ENCODE measurements at regions not wholly inside any gene's neighbourhood (a gene's known extent, or its start where the extent isn't known, plus 50 kb on each side); places are given as distances from the start of the nearest gene placed in this dataset.
"Not testable (repeated sequence)": the region's sequence is repeated elsewhere in the genome, so short reads cannot be mapped to it uniquely, and the experiment has no call there.

DNA sequence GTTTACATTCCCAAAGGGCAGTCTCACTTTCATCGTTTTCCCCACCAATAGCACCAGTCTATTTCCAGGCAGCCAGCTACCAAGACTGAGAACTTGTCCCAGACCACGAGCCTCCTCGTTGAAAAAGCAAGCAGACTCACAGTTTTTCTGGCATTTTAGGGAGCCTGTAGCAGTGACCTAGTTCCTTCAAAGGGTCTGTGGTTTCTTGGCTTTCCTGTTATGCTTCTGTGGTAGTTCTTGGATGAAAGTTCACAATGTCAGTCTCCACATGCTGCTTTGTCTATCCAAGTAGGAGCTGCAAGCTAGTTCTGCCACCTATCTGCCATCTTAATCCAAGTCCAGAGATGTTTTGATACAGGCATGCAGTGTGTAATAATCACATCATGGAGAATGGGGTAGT, 151.6 kb upstream of the ZC4H2 start:
- 59% methylated on average over 3 of the region's 3 CpGs; no CpG with 5 or more reads in 1 of the 2 donors for WGBS, 2 donors
- Histone ChIP-seq H3K4me1 (no peaks in the 10 kb centered on the region), H3K27me3 (no peaks in the 10 kb centered on the region), H3K27ac (no peak overlapping the region), H3K36me3 (no peaks in the 10 kb centered on the region), H3K4me3 (no peak overlapping the region), H3K9me3 (peaks cover 0 to 24% (median 0%) of the 10 kb centered on the region in 4 donors)
- DNase-seq (no peak), ATAC-seq (ENCODE audit: low FRiP score in 2 of 2) (no peak)
- no peak for TF ChIP-seq POLR2A (IDR thresholded peaks at IDR 0.05)

DNA sequence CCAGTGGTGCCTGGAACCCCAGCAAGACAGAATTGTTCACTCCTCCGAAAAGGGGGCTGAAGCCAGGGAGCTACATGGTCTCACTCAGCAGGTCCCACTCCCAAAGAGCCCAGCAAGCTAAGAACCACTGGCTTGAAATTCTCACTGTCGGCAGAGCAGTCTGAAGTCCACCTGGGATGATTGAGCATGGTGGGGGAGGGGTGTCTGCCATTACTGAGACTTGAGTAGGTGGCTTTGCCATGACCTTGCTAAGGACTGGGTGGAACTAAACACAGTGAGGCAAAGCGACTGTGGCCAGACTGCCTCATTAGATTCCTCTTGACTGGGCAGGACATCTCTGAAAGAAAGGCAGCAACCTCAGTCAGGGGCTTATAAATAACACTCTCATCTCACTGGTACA, 122.6 kb upstream of the ZC4H2 start:
- DNase-seq (no peak), ATAC-seq (ENCODE audit: low FRiP score in 2 of 2) (no peak)
- no peak overlapping the region for H3K27ac ChIP-seq
- H3K4me3 ChIP-seq: no peak overlapping the region
- no peaks in the 10 kb centered on the region for H3K4me1 ChIP-seq
- TF ChIP-seq, protein P1, sequence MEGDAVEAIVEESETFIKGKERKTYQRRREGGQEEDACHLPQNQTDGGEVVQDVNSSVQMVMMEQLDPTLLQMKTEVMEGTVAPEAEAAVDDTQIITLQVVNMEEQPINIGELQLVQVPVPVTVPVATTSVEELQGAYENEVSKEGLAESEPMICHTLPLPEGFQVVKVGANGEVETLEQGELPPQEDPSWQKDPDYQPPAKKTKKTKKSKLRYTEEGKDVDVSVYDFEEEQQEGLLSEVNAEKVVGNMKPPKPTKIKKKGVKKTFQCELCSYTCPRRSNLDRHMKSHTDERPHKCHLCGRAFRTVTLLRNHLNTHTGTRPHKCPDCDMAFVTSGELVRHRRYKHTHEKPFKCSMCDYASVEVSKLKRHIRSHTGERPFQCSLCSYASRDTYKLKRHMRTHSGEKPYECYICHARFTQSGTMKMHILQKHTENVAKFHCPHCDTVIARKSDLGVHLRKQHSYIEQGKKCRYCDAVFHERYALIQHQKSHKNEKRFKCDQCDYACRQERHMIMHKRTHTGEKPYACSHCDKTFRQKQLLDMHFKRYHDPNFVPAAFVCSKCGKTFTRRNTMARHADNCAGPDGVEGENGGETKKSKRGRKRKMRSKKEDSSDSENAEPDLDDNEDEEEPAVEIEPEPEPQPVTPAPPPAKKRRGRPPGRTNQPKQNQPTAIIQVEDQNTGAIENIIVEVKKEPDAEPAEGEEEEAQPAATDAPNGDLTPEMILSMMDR (IDR thresholded peaks at IDR 0.05): no peak
- no peak for TF ChIP-seq POLR2AphosphoS5 (IDR thresholded peaks at IDR 0.05)
- no peak for TF ChIP-seq POLR2A (IDR thresholded peaks at IDR 0.05)
- no peak for TF ChIP-seq EP300 (IDR thresholded peaks at IDR 0.05)
- H3K9me3 ChIP-seq: peaks cover 0 to 18% (median 5%) of the 10 kb centered on the region in 4 donors
- 74 to 92% methylated on average over 2 to 3 of the region's 3 CpGs for WGBS, 2 donors
- H3K27me3 ChIP-seq: no peaks in the 10 kb centered on the region
- no peaks in the 10 kb centered on the region for H3K36me3 ChIP-seq

DNA sequence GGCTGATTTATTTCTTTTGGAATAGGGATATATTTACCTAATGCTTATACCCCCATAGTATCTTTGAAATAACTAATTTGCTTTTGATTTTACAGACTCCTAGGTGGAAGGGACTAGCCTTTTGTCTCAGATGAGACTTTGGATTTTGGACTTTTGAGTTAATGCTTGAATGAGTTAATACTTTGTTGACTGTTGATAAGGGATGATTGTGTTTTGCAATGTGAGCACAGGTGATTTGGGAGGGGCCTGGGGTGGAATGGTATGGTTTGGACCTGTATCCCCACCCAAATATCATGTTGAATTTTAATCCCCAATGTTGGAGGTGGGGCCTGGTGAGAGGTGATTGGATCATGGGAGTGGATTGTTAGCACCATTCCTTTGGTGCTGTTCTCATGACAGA, 117.4 kb upstream of the ZC4H2 start:
- H3K27me3 ChIP-seq: no peaks in the 10 kb centered on the region
- no peak overlapping the region for H3K4me3 ChIP-seq
- H3K36me3 ChIP-seq: no peaks in the 10 kb centered on the region
- H3K9me3 ChIP-seq: peaks cover 0 to 7% (median 0%) of the 10 kb centered on the region in 4 donors
- DNase-seq: no peak
- H3K27ac ChIP-seq: no peak overlapping the region
- TF ChIP-seq POLR2AphosphoS5 (IDR thresholded peaks at IDR 0.05) (no peak), EP300 (IDR thresholded peaks at IDR 0.05) (no peak), POLR2A (IDR thresholded peaks at IDR 0.05) (no peak)
- TF ChIP-seq, protein P1 (IDR thresholded peaks at IDR 0.05): no peak
- H3K4me1 ChIP-seq: no peaks in the 10 kb centered on the region
- no peak for ATAC-seq (ENCODE audit: low FRiP score in 2 of 2)

DNA sequence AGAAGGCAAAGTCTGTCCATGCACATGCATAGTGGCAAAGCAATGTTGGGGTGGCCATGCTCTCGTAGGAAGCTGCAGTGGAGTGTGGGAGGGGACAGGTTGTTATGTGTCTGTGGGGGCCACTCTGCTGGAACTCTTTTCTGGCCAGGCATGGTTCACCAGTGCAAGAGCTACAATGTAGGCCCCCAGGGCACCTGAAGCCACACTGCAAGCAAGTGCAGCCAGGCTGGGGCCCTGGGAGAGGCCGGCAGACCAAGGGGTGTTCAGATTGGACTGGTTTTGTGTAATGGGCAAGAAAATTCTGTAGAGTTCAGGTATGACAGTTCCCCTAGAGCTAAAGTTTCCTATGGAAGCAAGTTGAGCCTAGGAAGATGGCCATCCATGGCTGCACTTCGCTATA, 97.0 kb upstream of the ZC4H2 start:
- peak in 1 of 2 donors; percentile 2 for DNase-seq
- Histone ChIP-seq H3K4me1 (no peaks in the 10 kb centered on the region), H3K27me3 (no peaks in the 10 kb centered on the region), H3K27ac (no peak overlapping the region), H3K9me3 (peaks cover 0 to 25% (median 0%) of the 10 kb centered on the region in 4 donors), H3K4me3 (no peak overlapping the region), H3K36me3 (no peaks in the 10 kb centered on the region)
- no peak for ATAC-seq (ENCODE audit: low FRiP score in 2 of 2)
- no peak for TF ChIP-seq POLR2A (IDR thresholded peaks at IDR 0.05)
- TF ChIP-seq, protein P1 (IDR thresholded peaks at IDR 0.05): no peak
- WGBS, 2 donors: 76 to 100% methylated on average over 1 to 3 of the region's 3 CpGs

DNA sequence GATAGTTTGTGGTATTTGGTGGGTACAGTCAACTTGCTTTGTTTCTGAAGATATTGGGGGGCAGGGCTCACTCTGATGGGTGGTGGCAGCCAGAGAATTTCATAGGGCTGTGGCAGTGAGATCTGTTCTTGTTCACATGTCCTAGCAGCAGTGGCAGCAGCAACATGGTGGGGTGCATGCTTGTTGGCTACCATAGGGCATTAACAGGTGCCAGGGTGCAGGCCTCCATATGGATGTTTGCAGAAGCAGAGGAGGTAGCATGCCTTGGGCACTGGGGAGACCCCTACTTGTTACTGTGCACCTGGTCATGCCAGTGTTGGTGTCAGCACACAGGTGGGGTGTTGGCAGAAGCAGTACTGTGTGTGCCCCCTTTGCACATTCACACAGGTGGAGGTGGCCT, 96.3 kb upstream of the ZC4H2 start:
- H3K9me3 ChIP-seq: peaks cover 0 to 25% (median 0%) of the 10 kb centered on the region in 4 donors
- TF ChIP-seq, protein P1 (IDR thresholded peaks at IDR 0.05): no peak
- TF ChIP-seq EP300 (IDR thresholded peaks at IDR 0.05) (no peak), POLR2A (IDR thresholded peaks at IDR 0.05) (no peak)

DNA sequence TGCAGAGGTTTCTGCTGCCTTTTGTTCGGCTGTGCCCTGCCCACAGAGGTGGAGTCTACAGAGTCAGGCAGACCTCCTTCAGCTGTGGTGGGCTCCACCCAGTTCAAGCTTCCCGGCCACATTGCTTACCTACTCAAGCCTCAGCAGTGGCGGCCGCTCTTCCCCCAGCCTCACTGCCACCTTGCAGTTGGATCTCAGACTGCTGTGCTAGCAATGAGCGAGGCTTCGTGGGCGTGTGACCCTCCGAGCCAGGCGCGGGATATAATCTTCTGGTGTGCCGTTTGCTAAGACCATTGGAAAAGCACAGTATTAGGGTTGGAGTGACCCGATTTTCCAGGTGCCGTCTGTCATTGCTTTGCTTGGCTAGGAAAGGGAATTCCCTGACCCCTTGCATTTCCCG, 82.4 kb upstream of the ZC4H2 start:
- not testable (repeated sequence) for H3K27me3 ChIP-seq; H3K4me3 ChIP-seq; H3K36me3 ChIP-seq; H3K9me3 ChIP-seq; H3K4me1 ChIP-seq; ATAC-seq (ENCODE audit: low FRiP score in 2 of 2); H3K27ac ChIP-seq
- DNase-seq: peak in 1 of 2 donors; percentile 21
- WGBS, 2 donors: 91 to 94% methylated on average over 7 to 14 of the region's 14 CpGs

More for the DNA sequence above, 96.3 kb upstream of the ZC4H2 start:
- Histone ChIP-seq H3K4me1 (no peaks in the 10 kb centered on the region), H3K27ac (no peak overlapping the region), H3K36me3 (no peaks in the 10 kb centered on the region), H3K27me3 (no peaks in the 10 kb centered on the region), H3K4me3 (no peak overlapping the region)
- no peak for DNase-seq
- ATAC-seq (ENCODE audit: low FRiP score in 2 of 2): peak in 1 of 2 donors; percentile 11

All from upper lobe of left lung (tissue), 6 donors.